Hepatocyte (in vitro differentiated cells): ENCODE measurements at regions not wholly inside any gene's neighbourhood (a gene's known extent, or its start where the extent isn't known, plus 50 kb on each side); places are given as distances from the start of the nearest gene placed in this dataset.

Source experiments
- CTCF ChIP-seq: fragments of 200-600 bp; sonication (generic); IDR thresholded peaks from 2 replicates; pipeline ENCODE4 v1.5.1; 2016; ENCODE audit warnings: antibody characterized with exemption, mild to moderate bottlenecking; ENCODE audit not compliant: poor library complexity
- EZH2 ChIP-seq: fragments of 200-600 bp; sonication (generic); IDR thresholded peaks from 2 replicates; pipeline ENCODE4 v1.6.1; 2016; ENCODE audit warnings: antibody characterized with exemption, mild to moderate bottlenecking, borderline replicate concordance
- EZH2phosphoT487 ChIP-seq: fragments of 200-600 bp; sonication (generic); IDR thresholded peaks from one replicate; pipeline ENCODE4 v1.6.1; 2018; ENCODE audit warnings: antibody characterized with exemption, mild to moderate bottlenecking, low read depth, moderate library complexity; ENCODE audit not compliant: unreplicated experiment, severe bottlenecking

- TF ChIP-seq CTCF (no peak), EZH2phosphoT487 (no peak), EZH2 (no peak)
These were observed 141.3 kb downstream of the KLHL28 start for GRCh38 chr14:44820230-44820964.
